ENCODE measurements at regions not wholly inside any gene's neighbourhood (a gene's known extent, or its start where the extent isn't known, plus 50 kb on each side); places are given as distances from the start of the nearest gene placed in this dataset.

DNA sequence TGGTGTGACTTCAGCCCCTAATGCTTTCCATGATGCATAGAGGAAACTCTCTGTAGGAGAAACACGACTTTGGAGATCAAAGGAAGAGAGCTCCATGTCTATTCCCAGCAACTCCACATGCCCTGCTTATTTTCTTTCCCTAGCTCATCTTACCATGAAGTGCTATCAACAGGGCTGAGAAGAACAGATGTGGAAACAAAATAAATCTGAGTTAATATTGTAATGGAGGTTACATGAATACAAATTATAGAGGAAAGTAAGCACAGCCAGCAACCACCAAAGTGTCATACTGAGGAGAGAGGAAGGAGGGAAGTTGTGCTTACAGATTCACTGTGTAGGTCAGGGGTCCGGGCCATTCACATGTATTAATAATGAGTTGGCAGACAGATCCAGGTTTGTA, 157.5 kb downstream of the RFPL4B start:
- Histone ChIP-seq H3K9ac (no peak overlapping the region), H3K36me3 (replicated peaks in 1 of 2; ENCODE audit: control insufficient read depth in 1 of 2, insufficient read depth in 2 of 2, low read length in 1 of 2) (no peaks in the 10 kb centered on the region), H3K27me3 (ENCODE audit: insufficient read depth) (no peaks in the 10 kb centered on the region), H3K9me2 (no peaks in the 10 kb centered on the region), H3K27ac (ENCODE audit: low read depth in 2 of 2, low read length in 1 of 2) (no peak overlapping the region), H3K4me1 (ENCODE audit: control insufficient read depth in 1 of 2, insufficient read depth in 2 of 2, low read depth in 1 of 2, low read length in 1 of 2) (peaks cover 0 to 7% of the 10 kb centered on the region in 2 experiments; a peak in 3 of 4 replicates), H3K4me3 (ENCODE audit: low read depth in 2 of 2, low read length in 1 of 2) (no peak overlapping the region), H3F3A (replicated peaks; ENCODE audit: insufficient read depth) (no peaks in the 10 kb centered on the region), H3K4me2 (no peak overlapping the region), H3K9me3 (no peaks in the 10 kb centered on the region), H3K79me2 (ENCODE audit: insufficient read depth) (no peaks in the 10 kb centered on the region), H2AFZ (ENCODE audit: low read depth) (no peak overlapping the region), H4K20me1 (ENCODE audit: insufficient read depth) (no peaks in the 10 kb centered on the region)
- ChIA-PET POLR2A (no interaction called here), CTCF (interaction anchor here (1.1 kb wide), 1 partner anchor 1355 kb away, joined by 3 read pairs; no protein-coding TSS in a partner anchor)
- WGBS (ENCODE audit: low lambda C conversion rate) = 70% methylated on average over 2 of the region's 2 CpGs
- TF ChIP-seq, protein P1, sequence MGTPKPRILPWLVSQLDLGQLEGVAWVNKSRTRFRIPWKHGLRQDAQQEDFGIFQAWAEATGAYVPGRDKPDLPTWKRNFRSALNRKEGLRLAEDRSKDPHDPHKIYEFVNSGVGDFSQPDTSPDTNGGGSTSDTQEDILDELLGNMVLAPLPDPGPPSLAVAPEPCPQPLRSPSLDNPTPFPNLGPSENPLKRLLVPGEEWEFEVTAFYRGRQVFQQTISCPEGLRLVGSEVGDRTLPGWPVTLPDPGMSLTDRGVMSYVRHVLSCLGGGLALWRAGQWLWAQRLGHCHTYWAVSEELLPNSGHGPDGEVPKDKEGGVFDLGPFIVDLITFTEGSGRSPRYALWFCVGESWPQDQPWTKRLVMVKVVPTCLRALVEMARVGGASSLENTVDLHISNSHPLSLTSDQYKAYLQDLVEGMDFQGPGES (IDR thresholded peaks at IDR 0.05; ENCODE audit: low read depth, low read length) = no peak
- TF ChIP-seq RAD21 (IDR thresholded peaks at IDR 0.05; ENCODE audit: low read length) = no peak
- no peak for DNase-seq

DNA sequence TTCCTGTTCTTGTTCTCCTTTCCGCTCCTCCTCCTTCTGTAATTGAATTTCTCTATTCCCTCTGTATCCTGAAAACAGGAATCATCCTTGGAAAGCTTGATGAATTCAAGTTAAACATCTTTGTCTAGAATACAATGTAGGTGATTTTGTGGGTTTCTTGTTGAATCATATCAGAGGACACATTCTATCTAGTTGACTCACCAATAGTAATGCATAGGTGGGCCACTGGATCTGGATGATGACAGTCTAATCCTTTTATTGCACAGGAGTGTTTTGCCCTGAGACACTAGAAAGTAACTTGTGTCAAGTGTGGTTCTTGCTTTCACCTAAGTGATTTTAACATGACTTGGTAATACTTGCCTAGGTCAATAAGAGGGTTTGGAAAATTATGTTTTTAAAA, 164.3 kb downstream of the RFPL4B start:
- no peak for TF ChIP-seq TCF12 (IDR thresholded peaks at IDR 0.05)
- H3K79me2 ChIP-seq (ENCODE audit: insufficient read depth) = no peaks in the 10 kb centered on the region
- no peak for DNase-seq

DNA sequence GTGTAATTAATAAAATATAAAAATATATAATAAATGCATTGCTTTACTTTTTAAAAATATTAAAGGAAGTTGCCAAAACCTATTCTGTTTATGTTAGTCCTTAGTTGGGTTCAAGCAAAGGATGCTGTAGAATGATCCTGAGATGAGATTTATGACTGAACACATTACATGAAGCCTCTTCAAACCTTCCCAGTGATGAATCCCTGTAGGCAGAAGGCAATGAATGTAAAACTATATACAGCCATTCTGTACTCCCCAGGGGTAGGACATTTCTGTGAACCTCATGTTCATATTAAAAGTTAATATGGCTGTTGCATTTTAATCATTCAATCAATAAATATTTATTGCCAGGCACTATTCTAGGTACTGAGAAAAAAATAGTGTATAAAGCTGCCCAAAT, 166.0 kb downstream of the RFPL4B start:
- H3K4me2 ChIP-seq = no peak overlapping the region
- H3K36me3 ChIP-seq (replicated peaks in 1 of 2; ENCODE audit: control insufficient read depth in 1 of 2, insufficient read depth in 2 of 2, low read length in 1 of 2) = no peaks in the 10 kb centered on the region
- H3K79me2 ChIP-seq (ENCODE audit: insufficient read depth) = no peaks in the 10 kb centered on the region
- H3K9ac ChIP-seq = no peak overlapping the region
- CTCF ChIA-PET = no interaction called here
- H3K4me1 ChIP-seq (ENCODE audit: control insufficient read depth in 1 of 2, insufficient read depth in 2 of 2, low read depth in 1 of 2, low read length in 1 of 2) = no peaks in the 10 kb centered on the region
- H3K9me2 ChIP-seq = no peaks in the 10 kb centered on the region
- no peaks in the 10 kb centered on the region for H3F3A ChIP-seq (replicated peaks; ENCODE audit: insufficient read depth)
- no peak overlapping the region for H2AFZ ChIP-seq (ENCODE audit: low read depth)
- no peaks in the 10 kb centered on the region for H3K9me3 ChIP-seq
- DNase-seq = no peak
- POLR2A ChIA-PET = no interaction called here
- TF ChIP-seq, protein P2, sequence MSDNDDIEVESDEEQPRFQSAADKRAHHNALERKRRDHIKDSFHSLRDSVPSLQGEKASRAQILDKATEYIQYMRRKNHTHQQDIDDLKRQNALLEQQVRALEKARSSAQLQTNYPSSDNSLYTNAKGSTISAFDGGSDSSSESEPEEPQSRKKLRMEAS (IDR thresholded peaks at IDR 0.05; ENCODE audit: low read depth) = no peak
- TF ChIP-seq FOSL2 (IDR thresholded peaks at IDR 0.05; ENCODE audit: borderline replicate concordance, low read depth) (no peak), EZH2phosphoT487 (IDR thresholded peaks at IDR 0.05; ENCODE audit: borderline replicate concordance, low read depth) (no peak), SIN3A (IDR thresholded peaks at IDR 0.05; ENCODE audit: borderline replicate concordance, low read depth, low read length) (no peak)
- TF ChIP-seq, protein P1 (IDR thresholded peaks at IDR 0.05; ENCODE audit: low read depth, low read length) = no peak
- TF ChIP-seq, protein P3, sequence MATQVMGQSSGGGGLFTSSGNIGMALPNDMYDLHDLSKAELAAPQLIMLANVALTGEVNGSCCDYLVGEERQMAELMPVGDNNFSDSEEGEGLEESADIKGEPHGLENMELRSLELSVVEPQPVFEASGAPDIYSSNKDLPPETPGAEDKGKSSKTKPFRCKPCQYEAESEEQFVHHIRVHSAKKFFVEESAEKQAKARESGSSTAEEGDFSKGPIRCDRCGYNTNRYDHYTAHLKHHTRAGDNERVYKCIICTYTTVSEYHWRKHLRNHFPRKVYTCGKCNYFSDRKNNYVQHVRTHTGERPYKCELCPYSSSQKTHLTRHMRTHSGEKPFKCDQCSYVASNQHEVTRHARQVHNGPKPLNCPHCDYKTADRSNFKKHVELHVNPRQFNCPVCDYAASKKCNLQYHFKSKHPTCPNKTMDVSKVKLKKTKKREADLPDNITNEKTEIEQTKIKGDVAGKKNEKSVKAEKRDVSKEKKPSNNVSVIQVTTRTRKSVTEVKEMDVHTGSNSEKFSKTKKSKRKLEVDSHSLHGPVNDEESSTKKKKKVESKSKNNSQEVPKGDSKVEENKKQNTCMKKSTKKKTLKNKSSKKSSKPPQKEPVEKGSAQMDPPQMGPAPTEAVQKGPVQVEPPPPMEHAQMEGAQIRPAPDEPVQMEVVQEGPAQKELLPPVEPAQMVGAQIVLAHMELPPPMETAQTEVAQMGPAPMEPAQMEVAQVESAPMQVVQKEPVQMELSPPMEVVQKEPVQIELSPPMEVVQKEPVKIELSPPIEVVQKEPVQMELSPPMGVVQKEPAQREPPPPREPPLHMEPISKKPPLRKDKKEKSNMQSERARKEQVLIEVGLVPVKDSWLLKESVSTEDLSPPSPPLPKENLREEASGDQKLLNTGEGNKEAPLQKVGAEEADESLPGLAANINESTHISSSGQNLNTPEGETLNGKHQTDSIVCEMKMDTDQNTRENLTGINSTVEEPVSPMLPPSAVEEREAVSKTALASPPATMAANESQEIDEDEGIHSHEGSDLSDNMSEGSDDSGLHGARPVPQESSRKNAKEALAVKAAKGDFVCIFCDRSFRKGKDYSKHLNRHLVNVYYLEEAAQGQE (IDR thresholded peaks at IDR 0.05; ENCODE audit: low read depth, low read length) = no peak
- no peak overlapping the region for H3K4me3 ChIP-seq (ENCODE audit: low read depth in 2 of 2, low read length in 1 of 2)
- no peak overlapping the region for H3K27ac ChIP-seq (ENCODE audit: low read depth in 2 of 2, low read length in 1 of 2)
- H4K20me1 ChIP-seq (ENCODE audit: insufficient read depth) = no peaks in the 10 kb centered on the region
- no peaks in the 10 kb centered on the region for H3K27me3 ChIP-seq (ENCODE audit: insufficient read depth)

More for the DNA sequence above, 164.3 kb downstream of the RFPL4B start:
- CTCF ChIA-PET = interaction anchor here (1.2 kb wide), 1 partner anchor 10 kb away, joined by 4 read pairs; no protein-coding TSS in a partner anchor
- Histone ChIP-seq H3K27ac (ENCODE audit: low read depth in 2 of 2, low read length in 1 of 2) (no peak overlapping the region), H2AFZ (ENCODE audit: low read depth) (no peak overlapping the region), H3K9ac (no peak overlapping the region), H3F3A (replicated peaks; ENCODE audit: insufficient read depth) (no peaks in the 10 kb centered on the region), H3K36me3 (replicated peaks in 1 of 2; ENCODE audit: control insufficient read depth in 1 of 2, insufficient read depth in 2 of 2, low read length in 1 of 2) (no peaks in the 10 kb centered on the region), H3K4me1 (ENCODE audit: control insufficient read depth in 1 of 2, insufficient read depth in 2 of 2, low read depth in 1 of 2, low read length in 1 of 2) (no peaks in the 10 kb centered on the region), H4K20me1 (ENCODE audit: insufficient read depth) (no peaks in the 10 kb centered on the region), H3K9me3 (no peaks in the 10 kb centered on the region), H3K9me2 (no peaks in the 10 kb centered on the region), H3K4me2 (no peak overlapping the region), H3K4me3 (ENCODE audit: low read depth in 2 of 2, low read length in 1 of 2) (no peak overlapping the region), H3K27me3 (ENCODE audit: insufficient read depth) (no peaks in the 10 kb centered on the region)
- POLR2A ChIA-PET = no interaction called here
- WGBS (ENCODE audit: low lambda C conversion rate) = 100% methylated on average over 1 of the region's 1 CpG

All from SK-N-SH (cell line).